GM12878 (cell line): ENCODE measurements at regions not wholly inside any gene's neighbourhood (a gene's known extent, or its start where the extent isn't known, plus 50 kb on each side); places are given as distances from the start of the nearest gene placed in this dataset.

Source experiments
- ATAC-seq: fragments of 200-7000 bp; cut with Tn5 transposase; 3 replicates; pipeline ENCODE4 v1.9.1; 2020; ENCODE audit warnings: mild to moderate bottlenecking, moderate library complexity
- BruUV-seq: library from RNA; stranded (reverse); fragments of 400-500 nt; replicated peaks from 2 replicates; lab custom pipeline; 2021; lab: Mats Ljungman, UMichigan
- CTCF ChIA-PET: fragments of 300-600 bp; sonication (Branson Sonifier 250); formaldehyde crosslinking; extraction: SDS; loops from one replicate; lab custom pipeline; 2021; ENCODE audit warnings: inconsistent platforms; lab: Yijun Ruan, JAX
- POLR2A ChIA-PET: fragments of 350-600 bp; formaldehyde crosslinking; extraction: SDS; loops from one replicate; lab custom pipeline; 2021; ENCODE audit warnings: inconsistent platforms; lab: Charles Lee
- RAD21 ChIA-PET: fragments of 300-600 bp; sonication (Branson Sonifier 250); formaldehyde crosslinking; loops from one replicate; lab custom pipeline; 2023; ENCODE audit warnings: antibody characterized with exemption; ENCODE audit not compliant: unreplicated experiment; lab: Charles Lee
- SMC1A ChIA-PET: fragments of 300-600 bp; sonication (Branson Sonifier 250); formaldehyde crosslinking; loops from one replicate; lab custom pipeline; 2023; ENCODE audit not compliant: unreplicated experiment, uncharacterized antibody; lab: Charles Lee
- DNase-seq: peaks from one replicate; pipeline ENCODE4 v3.0.0-alpha.2; 2011; ENCODE audit warnings: low read depth, low spot score
- FAIRE-seq: peaks from 3 replicates; lab custom pipeline; 2011; peaks lifted over from hg19 to GRCh38; lab: Jason Lieb, UNC
- H2AFZ ChIP-seq: 2 replicates; pipeline ENCODE4 v1.6.0; 2011; ENCODE audit warnings: low read depth, low read length, control low read depth; ENCODE audit not compliant: control insufficient read depth
- H3K27ac ChIP-seq: 2 replicates; pipeline ENCODE4 v1.5.1; 2011; ENCODE audit warnings: control low read depth; ENCODE audit not compliant: control insufficient read depth, insufficient read depth
- H3K27me3 ChIP-seq, 2 experiments: replicated peaks in 1 of 2; 2 replicates each; pipeline versions ENCODE4 v1.6.0 to v1.6.1; 2011; ENCODE audit warnings: low read length in 1 of 2; ENCODE audit not compliant: control insufficient read depth in 2 of 2, insufficient read depth in 2 of 2
- H3K36me3 ChIP-seq, 2 experiments: 2 replicates each; pipeline ENCODE4 v1.5.1; 2011; ENCODE audit warnings: low read length in 1 of 2; ENCODE audit not compliant: control insufficient read depth in 2 of 2, insufficient read depth in 2 of 2
- H3K4me1 ChIP-seq: 2 replicates; pipeline ENCODE4 v1.6.1; 2011; ENCODE audit warnings: mild to moderate bottlenecking, low read length, moderate library complexity, mixed read lengths; ENCODE audit not compliant: control insufficient read depth, insufficient read depth
- H3K4me2 ChIP-seq: 2 replicates; pipeline ENCODE4 v1.6.0; 2011; ENCODE audit warnings: control low read depth; ENCODE audit not compliant: control insufficient read depth, insufficient read depth
- H3K4me3 ChIP-seq: fragments of 200-600 bp; sonication (generic); 2 replicates; pipeline ENCODE4 v1.5.1; 2016
- H3K79me2 ChIP-seq: 2 replicates; pipeline ENCODE4 v1.6.0; 2011; ENCODE audit warnings: low read length; ENCODE audit not compliant: control insufficient read depth, insufficient read depth
- H3K9ac ChIP-seq: 2 replicates; pipeline ENCODE4 v1.8.0; 2011; ENCODE audit warnings: low read length, control low read depth, mixed read lengths; ENCODE audit not compliant: control insufficient read depth, insufficient read depth
- H3K9me3 ChIP-seq: replicated peaks from 3 replicates; pipeline ENCODE4 v1.5.1; 2011; ENCODE audit warnings: mild to moderate bottlenecking, low read length; ENCODE audit not compliant: control insufficient read depth, insufficient read depth
- H4K20me1 ChIP-seq: 2 replicates; pipeline ENCODE4 v1.6.0; 2011; ENCODE audit not compliant: control insufficient read depth, insufficient read depth
- E2F4 ChIP-seq: IDR thresholded peaks from 2 replicates; pipeline ENCODE4 v1.6.1; 2012; ENCODE audit warnings: low read depth, low read length, improper control_type of control experiment
- JUNB ChIP-seq: IDR thresholded peaks from 2 replicates; pipeline ENCODE4 v1.6.1; 2016; ENCODE audit warnings: antibody characterized with exemption, mild to moderate bottlenecking
- JUND ChIP-seq: IDR thresholded peaks from 2 replicates; pipeline ENCODE4 v1.6.1; 2012; ENCODE audit warnings: low read depth, mild to moderate bottlenecking, low read length, improper control_type of control experiment, moderate library complexity
- MAX ChIP-seq: IDR thresholded peaks from 2 replicates; pipeline ENCODE4 v1.6.1; 2012; ENCODE audit warnings: low read depth, low read length, improper control_type of control experiment
- MEF2B ChIP-seq: fragments of 450-650 bp; IDR thresholded peaks from 2 replicates; pipeline ENCODE4 v1.6.1; 2018; ENCODE audit warnings: mild to moderate bottlenecking, moderate library complexity; ENCODE audit not compliant: partially characterized antibody, poor library complexity, severe bottlenecking
- NFYA ChIP-seq: IDR thresholded peaks from 2 replicates; pipeline ENCODE4 v1.6.1; 2011; ENCODE audit warnings: low read depth, mild to moderate bottlenecking, low read length, improper control_type of control experiment, borderline replicate concordance
- NR2C1 ChIP-seq: fragments of 450-650 bp; IDR thresholded peaks from 2 replicates; pipeline ENCODE4 v1.6.1; 2017; ENCODE audit warnings: antibody characterized with exemption, mild to moderate bottlenecking, moderate library complexity
- REST ChIP-seq: IDR thresholded peaks from 2 replicates; pipeline ENCODE4 v1.6.1; 2012; ENCODE audit warnings: mild to moderate bottlenecking, low read depth, low read length
- RUNX3 ChIP-seq: IDR thresholded peaks from 2 replicates; pipeline ENCODE4 v1.6.1; 2012; ENCODE audit warnings: low read length, inconsistent platforms
- SP1 ChIP-seq: IDR thresholded peaks from one replicate; pipeline ENCODE4 v1.6.1; 2011; ENCODE audit warnings: low read depth, low read length
- SREBF1 ChIP-seq: IDR thresholded peaks from 2 replicates; pipeline ENCODE4 v1.6.1; 2012; ENCODE audit warnings: mild to moderate bottlenecking, low read length
- TBL1XR1 ChIP-seq: IDR thresholded peaks from 2 replicates; pipeline ENCODE4 v1.6.1; 2012; ENCODE audit warnings: low read depth, low read length, improper control_type of control experiment
- TCF7 ChIP-seq: IDR thresholded peaks from 2 replicates; pipeline ENCODE4 v1.6.1; 2014; ENCODE audit warnings: antibody characterized with exemption, borderline replicate concordance
- YY1 ChIP-seq: IDR thresholded peaks from 2 replicates; pipeline ENCODE4 v1.6.1; 2011; ENCODE audit warnings: low read depth, mild to moderate bottlenecking, low read length
- WGBS: methylation state at CpG from one replicate; pipeline ENCODE4 v1.1.6; 2016; ENCODE audit warnings: low lambda C conversion rate; ENCODE audit not compliant: insufficient replicate concordance, insufficient coverage; ENCODE audit errors: missing lambda C conversion rate; 5-methylcytosine and 5-hydroxymethylcytosine counted together
- in situ Hi-C: fragments of 300-500 bp; cut with MboI; formaldehyde crosslinking; loops from 9 replicates; pipeline ENCODE4 v1.14.3; 2018; ENCODE audit warnings: mixed read lengths
- intact Hi-C: fragments of 100-400 bp; cut with micrococcal nuclease; formaldehyde crosslinking; loops from one replicate; pipeline ENCODE4 v1.14.2; 2022; ENCODE audit not compliant: unreplicated experiment

GRCh38 chr4:156584100-156584499 lies 387.5 kb downstream of the PDGFC start:
- Histone ChIP-seq H2AFZ (no peak overlapping the region), H3K4me3 (no peak overlapping the region), H3K9ac (no peak overlapping the region), H3K9me3 (no peaks in the 10 kb centered on the region), H3K27ac (no peak overlapping the region), H3K79me2 (no peaks in the 10 kb centered on the region), H3K4me2 (no peak overlapping the region), H3K4me1 (no peaks in the 10 kb centered on the region), H3K27me3 (no peaks in the 10 kb centered on the region), H4K20me1 (no peaks in the 10 kb centered on the region), H3K36me3 (no peaks in the 10 kb centered on the region)
- ChIA-PET RAD21 (no interaction called here), POLR2A (no interaction called here), SMC1A (no interaction called here), CTCF (no interaction called here)
- BruUV-seq, result no TSS peak
- no peak for FAIRE-seq
- intact Hi-C loops (no loop called here), in situ Hi-C loops (no loop called here)
- no peak for ATAC-seq
- WGBS, result 28% methylated on average over 5 of the region's 5 CpGs
- DNase-seq, result no peak
- TF ChIP-seq TCF7 (no peak), YY1 (no peak), JUND (no peak), NFYA (no peak), MEF2B (no peak), NR2C1 (no peak)

- Histone ChIP-seq H3K36me3 (no peaks in the 10 kb centered on the region), H3K4me2 (no peak overlapping the region), H3K4me3 (no peak overlapping the region), H3K9me3 (no peaks in the 10 kb centered on the region), H3K4me1 (no peaks in the 10 kb centered on the region), H3K27ac (no peak overlapping the region), H3K27me3 (no peaks in the 10 kb centered on the region), H3K9ac (no peak overlapping the region), H4K20me1 (no peaks in the 10 kb centered on the region), H2AFZ (no peak overlapping the region), H3K79me2 (no peaks in the 10 kb centered on the region)
- DNase-seq (no peak), FAIRE-seq (no peak), ATAC-seq (no peak)
- SMC1A ChIA-PET, result no interaction called here
- intact Hi-C loops, result no loop called here
- in situ Hi-C loops, result no loop called here
- POLR2A ChIA-PET, result no interaction called here
- 0% methylated on average over 2 of the region's 2 CpGs for WGBS
- TF ChIP-seq REST (no peak), TBL1XR1 (no peak), MAX (no peak), E2F4 (no peak), JUNB (no peak), SP1 (no peak), SREBF1 (no peak), RUNX3 (no peak)
- BruUV-seq, result no TSS peak
- CTCF ChIA-PET, result no interaction called here
- RAD21 ChIA-PET, result no interaction called here
These were observed 388.3 kb downstream of the PDGFC start for GRCh38 chr4:156583265-156583664.
